ENCODE measurements at regions not wholly inside any gene's neighbourhood (a gene's known extent, or its start where the extent isn't known, plus 50 kb on each side); places are given as distances from the start of the nearest gene placed in this dataset.

GRCh38 chr10:4453950-4454349 is 372.1 kb upstream of the AKR1E2 start:
- peaks cover 0 to 12% (median 8%) of the 10 kb centered on the region in 4 donors for H3K4me1 Mint-ChIP-seq
- ATAC-seq (no peak), DNase-seq (no peak)
- H3K4me3 Mint-ChIP-seq: no peak overlapping the region
- no peaks in the 10 kb centered on the region for H3K9me3 Mint-ChIP-seq
- H3K36me3 Mint-ChIP-seq: no peaks in the 10 kb centered on the region
- no peak overlapping the region for H3K27ac Mint-ChIP-seq
- peaks cover 0 to 17% (median 7%) of the 10 kb centered on the region in 5 donors for H3K27me3 Mint-ChIP-seq
- POLR2A ChIA-PET: no interaction called here

GRCh38 chr10:4453276-4453675 is 372.7 kb upstream of the AKR1E2 start:
- DNase-seq (no peak), ATAC-seq (no peak)
- H3K4me1 Mint-ChIP-seq: peaks cover 0 to 12% (median 8%) of the 10 kb centered on the region in 4 donors
- H3K4me3 Mint-ChIP-seq: no peak overlapping the region
- no peaks in the 10 kb centered on the region for H3K36me3 Mint-ChIP-seq
- H3K27ac Mint-ChIP-seq: no peak overlapping the region
- H3K27me3 Mint-ChIP-seq: peaks cover 0 to 17% (median 5%) of the 10 kb centered on the region in 5 donors
- no peaks in the 10 kb centered on the region for H3K9me3 Mint-ChIP-seq
- POLR2A ChIA-PET: no interaction called here

GRCh38 chr10:4450981-4451908 is 374.8 kb upstream of the AKR1E2 start:
- no peaks in the 10 kb centered on the region for H3K9me3 Mint-ChIP-seq
- no peak overlapping the region for H3K27ac Mint-ChIP-seq
- peaks cover 2 to 19% (median 7%) of the 10 kb centered on the region in 5 donors for H3K27me3 Mint-ChIP-seq
- no peak overlapping the region for H3K4me3 Mint-ChIP-seq
- H3K36me3 Mint-ChIP-seq: no peaks in the 10 kb centered on the region
- DNase-seq (no peak), ATAC-seq (no peak)
- peaks cover 0 to 12% (median 8%) of the 10 kb centered on the region in 4 donors for H3K4me1 Mint-ChIP-seq
- POLR2A ChIA-PET: interaction anchor here (0.6 kb wide), 1 partner anchor 9 kb away, joined by 3 read pairs; no protein-coding TSS in a partner anchor

GRCh38 chr10:4450169-4450568 is 375.8 kb upstream of the AKR1E2 start:
- POLR2A ChIA-PET: no interaction called here
- ATAC-seq: no peak
- peaks cover 0 to 12% (median 8%) of the 10 kb centered on the region in 4 donors for H3K4me1 Mint-ChIP-seq
- H3K4me3 Mint-ChIP-seq: no peak overlapping the region
- no peak for DNase-seq
- H3K27ac Mint-ChIP-seq: no peak overlapping the region
- peaks cover 3 to 24% (median 7%) of the 10 kb centered on the region in 5 donors for H3K27me3 Mint-ChIP-seq
- peaks cover 0 to under 1% (median 0%) of the 10 kb centered on the region in 9 donors for H3K9me3 Mint-ChIP-seq
- H3K36me3 Mint-ChIP-seq: peaks cover 0 to 1% (median 0%) of the 10 kb centered on the region in 3 donors

- peaks cover 0 to 12% (median 8%) of the 10 kb centered on the region in 4 donors for H3K4me1 Mint-ChIP-seq
- peaks cover 3 to 24% (median 8%) of the 10 kb centered on the region in 5 donors for H3K27me3 Mint-ChIP-seq
- H3K36me3 Mint-ChIP-seq: peaks cover 0 to 10% (median 2%) of the 10 kb centered on the region in 3 donors
- H3K9me3 Mint-ChIP-seq: peaks cover 0 to 17% (median 8%) of the 10 kb centered on the region in 9 donors
- ATAC-seq: no peak
- POLR2A ChIA-PET: no interaction called here
- H3K4me3 Mint-ChIP-seq: no peak overlapping the region
- no peak for DNase-seq
- H3K27ac Mint-ChIP-seq: no peak overlapping the region
Measured at GRCh38 chr10:4448030-4448429, 378.0 kb upstream of the AKR1E2 start.

GRCh38 chr10:4443419-4443818 is 382.6 kb upstream of the AKR1E2 start:
- Mint-ChIP-seq H3K27me3 (peaks cover 3 to 8% (median 6%) of the 10 kb centered on the region in 5 donors), H3K9me3 (peaks cover 0 to 26% (median 13%) of the 10 kb centered on the region in 9 donors), H3K4me1 (no peaks in the 10 kb centered on the region), H3K36me3 (peaks cover 0 to 11% (median 3%) of the 10 kb centered on the region in 3 donors), H3K27ac (no peak overlapping the region), H3K4me3 (no peak overlapping the region)
- POLR2A ChIA-PET: no interaction called here
- ATAC-seq: no peak
- DNase-seq: no peak

GRCh38 chr10:4442296-4442695 is 383.7 kb upstream of the AKR1E2 start:
- DNase-seq (no peak), ATAC-seq (no peak)
- H3K27me3 Mint-ChIP-seq: peaks cover 3 to 8% (median 6%) of the 10 kb centered on the region in 5 donors
- H3K27ac Mint-ChIP-seq: no peak overlapping the region
- peaks cover 0 to 26% (median 13%) of the 10 kb centered on the region in 9 donors for H3K9me3 Mint-ChIP-seq
- no peak overlapping the region for H3K4me3 Mint-ChIP-seq
- H3K4me1 Mint-ChIP-seq: no peaks in the 10 kb centered on the region
- H3K36me3 Mint-ChIP-seq: peaks cover 0 to 11% (median 3%) of the 10 kb centered on the region in 3 donors
- POLR2A ChIA-PET: no interaction called here

GRCh38 chr10:4440260-4440659 is 385.7 kb upstream of the AKR1E2 start:
- H3K27me3 Mint-ChIP-seq: peaks cover 0 to 5% (median 0%) of the 10 kb centered on the region in 5 donors
- POLR2A ChIA-PET: no interaction called here
- no peak for ATAC-seq

GRCh38 chr10:4437791-4438190 is 388.2 kb upstream of the AKR1E2 start:
- Mint-ChIP-seq H3K36me3 (no peaks in the 10 kb centered on the region), H3K4me3 (no peak overlapping the region), H3K9me3 (peaks cover 0 to 13% (median 4%) of the 10 kb centered on the region in 9 donors), H3K4me1 (no peaks in the 10 kb centered on the region), H3K27me3 (no peaks in the 10 kb centered on the region), H3K27ac (no peak overlapping the region)
- DNase-seq (no peak), ATAC-seq (no peak)
- POLR2A ChIA-PET: no interaction called here

More at GRCh38 chr10:4440260-4440659, 385.7 kb upstream of the AKR1E2 start:
- H3K4me3 Mint-ChIP-seq: no peak overlapping the region
- H3K27ac Mint-ChIP-seq: no peak overlapping the region
- no peak for DNase-seq
- H3K9me3 Mint-ChIP-seq: peaks cover 0 to 26% (median 13%) of the 10 kb centered on the region in 9 donors
- no peaks in the 10 kb centered on the region for H3K4me1 Mint-ChIP-seq
- peaks cover 0 to 11% (median 3%) of the 10 kb centered on the region in 3 donors for H3K36me3 Mint-ChIP-seq

GRCh38 chr10:4437061-4437460 is 388.9 kb upstream of the AKR1E2 start:
- no peaks in the 10 kb centered on the region for H3K27me3 Mint-ChIP-seq
- no peak for ATAC-seq
- POLR2A ChIA-PET: no interaction called here
- H3K4me1 Mint-ChIP-seq: no peaks in the 10 kb centered on the region
- no peak for DNase-seq
- H3K9me3 Mint-ChIP-seq: peaks cover 0 to 7% (median 3%) of the 10 kb centered on the region in 9 donors
- H3K27ac Mint-ChIP-seq: no peak overlapping the region
- H3K4me3 Mint-ChIP-seq: no peak overlapping the region
- H3K36me3 Mint-ChIP-seq: no peaks in the 10 kb centered on the region

GRCh38 chr10:4436103-4436502 is 389.9 kb upstream of the AKR1E2 start:
- POLR2A ChIA-PET: no interaction called here
- Mint-ChIP-seq H3K36me3 (no peaks in the 10 kb centered on the region), H3K4me3 (no peak overlapping the region), H3K4me1 (no peaks in the 10 kb centered on the region), H3K27me3 (peaks cover 0 to 3% (median 0%) of the 10 kb centered on the region in 5 donors), H3K9me3 (peaks cover 0 to under 1% (median 0%) of the 10 kb centered on the region in 9 donors), H3K27ac (no peak overlapping the region)
- no peak for ATAC-seq
- no peak for DNase-seq

GRCh38 chr10:4434516-4435071 is 391.4 kb upstream of the AKR1E2 start:
- POLR2A ChIA-PET: no interaction called here
- no peaks in the 10 kb centered on the region for H3K9me3 Mint-ChIP-seq
- no peaks in the 10 kb centered on the region for H3K36me3 Mint-ChIP-seq
- no peak overlapping the region for H3K4me3 Mint-ChIP-seq
- peaks cover 0 to 4% (median 0%) of the 10 kb centered on the region in 5 donors for H3K27me3 Mint-ChIP-seq
- no peaks in the 10 kb centered on the region for H3K4me1 Mint-ChIP-seq
- H3K27ac Mint-ChIP-seq: no peak overlapping the region
- DNase-seq (no peak), ATAC-seq (no peak)

- H3K27me3 Mint-ChIP-seq: peaks cover 0 to 4% (median 0%) of the 10 kb centered on the region in 5 donors
- ATAC-seq: no peak
- peak overlapping the region in 1 of 10 donors; percentile 53 for H3K27ac Mint-ChIP-seq
- no peaks in the 10 kb centered on the region for H3K36me3 Mint-ChIP-seq
- no peak overlapping the region for H3K4me3 Mint-ChIP-seq
- no peak for DNase-seq
- H3K4me1 Mint-ChIP-seq: no peaks in the 10 kb centered on the region
- H3K9me3 Mint-ChIP-seq: no peaks in the 10 kb centered on the region
- POLR2A ChIA-PET: no interaction called here
Measured at GRCh38 chr10:4434105-4434504, 391.9 kb upstream of the AKR1E2 start.

Data from naive thymus-derived CD8-positive, alpha-beta T cell (primary cell).